ENCODE measurements at regions not wholly inside any gene's neighbourhood (a gene's known extent, or its start where the extent isn't known, plus 50 kb on each side); places are given as distances from the start of the nearest gene placed in this dataset.

GRCh38 chr9:16100537-16101091 is 547.8 kb downstream of the CCDC171 start:
- TF ChIP-seq, protein P1, sequence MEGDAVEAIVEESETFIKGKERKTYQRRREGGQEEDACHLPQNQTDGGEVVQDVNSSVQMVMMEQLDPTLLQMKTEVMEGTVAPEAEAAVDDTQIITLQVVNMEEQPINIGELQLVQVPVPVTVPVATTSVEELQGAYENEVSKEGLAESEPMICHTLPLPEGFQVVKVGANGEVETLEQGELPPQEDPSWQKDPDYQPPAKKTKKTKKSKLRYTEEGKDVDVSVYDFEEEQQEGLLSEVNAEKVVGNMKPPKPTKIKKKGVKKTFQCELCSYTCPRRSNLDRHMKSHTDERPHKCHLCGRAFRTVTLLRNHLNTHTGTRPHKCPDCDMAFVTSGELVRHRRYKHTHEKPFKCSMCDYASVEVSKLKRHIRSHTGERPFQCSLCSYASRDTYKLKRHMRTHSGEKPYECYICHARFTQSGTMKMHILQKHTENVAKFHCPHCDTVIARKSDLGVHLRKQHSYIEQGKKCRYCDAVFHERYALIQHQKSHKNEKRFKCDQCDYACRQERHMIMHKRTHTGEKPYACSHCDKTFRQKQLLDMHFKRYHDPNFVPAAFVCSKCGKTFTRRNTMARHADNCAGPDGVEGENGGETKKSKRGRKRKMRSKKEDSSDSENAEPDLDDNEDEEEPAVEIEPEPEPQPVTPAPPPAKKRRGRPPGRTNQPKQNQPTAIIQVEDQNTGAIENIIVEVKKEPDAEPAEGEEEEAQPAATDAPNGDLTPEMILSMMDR (conservative IDR thresholded peaks at IDR 0.05 in 1 of 2, IDR thresholded peaks at IDR 0.05 in 1 of 2; ENCODE audit: extremely low read depth in 1 of 2, insufficient read depth in 1 of 2, low read depth in 1 of 2, low read length in 2 of 2): no peak
- no peak for TF ChIP-seq EZH2 (IDR thresholded peaks at IDR 0.05; ENCODE audit: borderline replicate concordance, low read length)

Data from mammary epithelial cell (primary cell).